ENCODE measurements at regions not wholly inside any gene's neighbourhood (a gene's known extent, or its start where the extent isn't known, plus 50 kb on each side); places are given as distances from the start of the nearest gene placed in this dataset.

DNA sequence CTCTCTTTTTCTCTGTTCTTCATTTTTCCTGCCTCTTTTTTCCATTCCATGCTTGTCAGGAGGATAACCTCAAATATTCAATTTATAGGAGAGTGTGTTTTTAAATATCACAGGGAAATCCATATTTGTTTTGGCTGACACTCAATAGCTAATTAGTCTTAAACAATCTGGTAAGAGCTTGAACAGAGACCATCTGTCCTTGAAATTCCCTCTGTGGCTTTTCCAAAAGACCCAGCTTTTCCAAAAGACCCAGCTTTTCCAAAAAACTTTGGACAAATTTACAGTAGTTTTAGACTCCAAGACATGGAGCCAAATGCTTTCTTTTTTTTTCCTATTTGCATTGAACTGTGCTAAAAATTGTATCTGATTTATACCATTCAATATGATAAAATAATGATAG is 127.4 kb upstream of the FAM83B start:
- H3F3A ChIP-seq (replicated peaks; ENCODE audit: low read depth), result no peaks in the 10 kb centered on the region
- Mint-ChIP-seq H3K9me3 (no peaks in the 10 kb centered on the region), H3K27me3 (ENCODE audit: insufficient read depth, low read depth, poor library complexity) (no peaks in the 10 kb centered on the region), H3K27ac (no peak overlapping the region), H3K36me3 (ENCODE audit: low read depth) (no peaks in the 10 kb centered on the region), H3K4me3 (no peak overlapping the region), H3K4me1 (peaks cover 9% of the 10 kb centered on the region)
- DNase-seq (ENCODE audit: low spot score), result no peak
- H3K36me3 ChIP-seq (ENCODE audit: insufficient read depth), result no peaks in the 10 kb centered on the region
- H3K9me2 ChIP-seq (ENCODE audit: insufficient read depth), result no peaks in the 10 kb centered on the region; the same call in 1 of the 2 replicates
- no peak overlapping the region for H3K4me3 ChIP-seq
- no peaks in the 10 kb centered on the region for H4K20me1 ChIP-seq (replicated peaks; ENCODE audit: insufficient read depth)
- H3K27ac ChIP-seq (ENCODE audit: low read depth), result no peak overlapping the region
- no peak for TF ChIP-seq ZNF114 (CRISPR knock-in tag; IDR thresholded peaks at IDR 0.05)
- TF ChIP-seq, protein P1, sequence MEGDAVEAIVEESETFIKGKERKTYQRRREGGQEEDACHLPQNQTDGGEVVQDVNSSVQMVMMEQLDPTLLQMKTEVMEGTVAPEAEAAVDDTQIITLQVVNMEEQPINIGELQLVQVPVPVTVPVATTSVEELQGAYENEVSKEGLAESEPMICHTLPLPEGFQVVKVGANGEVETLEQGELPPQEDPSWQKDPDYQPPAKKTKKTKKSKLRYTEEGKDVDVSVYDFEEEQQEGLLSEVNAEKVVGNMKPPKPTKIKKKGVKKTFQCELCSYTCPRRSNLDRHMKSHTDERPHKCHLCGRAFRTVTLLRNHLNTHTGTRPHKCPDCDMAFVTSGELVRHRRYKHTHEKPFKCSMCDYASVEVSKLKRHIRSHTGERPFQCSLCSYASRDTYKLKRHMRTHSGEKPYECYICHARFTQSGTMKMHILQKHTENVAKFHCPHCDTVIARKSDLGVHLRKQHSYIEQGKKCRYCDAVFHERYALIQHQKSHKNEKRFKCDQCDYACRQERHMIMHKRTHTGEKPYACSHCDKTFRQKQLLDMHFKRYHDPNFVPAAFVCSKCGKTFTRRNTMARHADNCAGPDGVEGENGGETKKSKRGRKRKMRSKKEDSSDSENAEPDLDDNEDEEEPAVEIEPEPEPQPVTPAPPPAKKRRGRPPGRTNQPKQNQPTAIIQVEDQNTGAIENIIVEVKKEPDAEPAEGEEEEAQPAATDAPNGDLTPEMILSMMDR (conservative IDR thresholded peaks at IDR 0.05; ENCODE audit: low read depth in 2 of 2), result no peak
- TF ChIP-seq STAT1 (IDR thresholded peaks at IDR 0.05; ENCODE audit: unreplicated experiment), result no peak
- no peak for TF ChIP-seq JUNB (IDR thresholded peaks at IDR 0.05; ENCODE audit: unreplicated experiment)
- no peak for TF ChIP-seq EZH2phosphoT487 (IDR thresholded peaks at IDR 0.05; ENCODE audit: unreplicated experiment)
- no peak for TF ChIP-seq CREB1 (CRISPR knock-in tag; IDR thresholded peaks at IDR 0.05; ENCODE audit: low read depth)
- no peaks in the 10 kb centered on the region for H3K79me2 ChIP-seq (replicated peaks; ENCODE audit: insufficient read depth)
- H3K4me1 ChIP-seq (ENCODE audit: insufficient read depth), result 0 out of 2 replicates have a peak, but pooled peaks cover 9% of the 10 kb centered on the region
- H3K27me3 ChIP-seq (ENCODE audit: insufficient read depth), result no peaks in the 10 kb centered on the region
- no peak overlapping the region for H3K4me2 ChIP-seq
- H2AFZ ChIP-seq, result no peak overlapping the region
- ATAC-seq, result no peak

DNA sequence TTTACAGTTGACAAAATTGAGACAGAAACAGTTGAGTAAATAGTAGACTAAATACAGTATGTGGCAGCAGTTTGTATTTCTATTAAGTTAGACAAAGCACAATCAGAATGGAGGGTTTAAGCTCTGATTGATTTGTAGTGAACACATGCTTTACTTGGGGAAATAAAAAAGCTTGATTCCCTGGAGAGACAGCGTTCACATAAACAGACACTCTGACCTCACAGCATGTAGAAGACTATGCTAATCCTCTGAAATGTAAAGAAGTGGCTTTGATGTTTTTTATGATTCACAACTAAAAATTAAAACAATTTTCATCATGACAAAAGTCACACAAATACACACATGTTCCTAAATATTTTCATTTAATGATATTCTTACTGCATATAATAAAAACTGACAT is 126.9 kb upstream of the FAM83B start:
- H2AFZ ChIP-seq, result no peak overlapping the region
- no peaks in the 10 kb centered on the region for H3K36me3 ChIP-seq (ENCODE audit: insufficient read depth)
- Mint-ChIP-seq H3K4me1 (peaks cover 9% of the 10 kb centered on the region), H3K36me3 (ENCODE audit: low read depth) (no peaks in the 10 kb centered on the region), H3K9me3 (no peaks in the 10 kb centered on the region), H3K4me3 (no peak overlapping the region), H3K27me3 (ENCODE audit: insufficient read depth, low read depth, poor library complexity) (no peaks in the 10 kb centered on the region), H3K27ac (no peak overlapping the region)
- H3K4me1 ChIP-seq (ENCODE audit: insufficient read depth), result 0 out of 2 replicates have a peak, but pooled peaks cover 9% of the 10 kb centered on the region
- DNase-seq (ENCODE audit: low spot score) (no peak), ATAC-seq (no peak)
- no peaks in the 10 kb centered on the region for H3F3A ChIP-seq (replicated peaks; ENCODE audit: low read depth)
- H3K27ac ChIP-seq (ENCODE audit: low read depth), result no peak overlapping the region
- no peaks in the 10 kb centered on the region for H3K27me3 ChIP-seq (ENCODE audit: insufficient read depth)
- H4K20me1 ChIP-seq (replicated peaks; ENCODE audit: insufficient read depth), result no peaks in the 10 kb centered on the region
- H3K4me3 ChIP-seq, result no peak overlapping the region
- no peaks in the 10 kb centered on the region for H3K79me2 ChIP-seq (replicated peaks; ENCODE audit: insufficient read depth)
- no peak overlapping the region for H3K4me2 ChIP-seq
- no peaks in the 10 kb centered on the region; the same call in 1 of the 2 replicates for H3K9me2 ChIP-seq (ENCODE audit: insufficient read depth)
- TF ChIP-seq STAT1 (IDR thresholded peaks at IDR 0.05; ENCODE audit: unreplicated experiment) (no peak), EZH2phosphoT487 (IDR thresholded peaks at IDR 0.05; ENCODE audit: unreplicated experiment) (no peak), ZNF331 (CRISPR knock-in tag; IDR thresholded peaks at IDR 0.05; ENCODE audit: low read depth) (no peak), JUNB (IDR thresholded peaks at IDR 0.05; ENCODE audit: unreplicated experiment) (no peak), EZH2 (IDR thresholded peaks at IDR 0.05; ENCODE audit: low read depth, unreplicated experiment) (no peak), POLR2AphosphoS5 (IDR thresholded peaks at IDR 0.05; ENCODE audit: low read depth) (no peak), CREB1 (CRISPR knock-in tag; IDR thresholded peaks at IDR 0.05; ENCODE audit: low read depth) (no peak)
- TF ChIP-seq, protein P2, sequence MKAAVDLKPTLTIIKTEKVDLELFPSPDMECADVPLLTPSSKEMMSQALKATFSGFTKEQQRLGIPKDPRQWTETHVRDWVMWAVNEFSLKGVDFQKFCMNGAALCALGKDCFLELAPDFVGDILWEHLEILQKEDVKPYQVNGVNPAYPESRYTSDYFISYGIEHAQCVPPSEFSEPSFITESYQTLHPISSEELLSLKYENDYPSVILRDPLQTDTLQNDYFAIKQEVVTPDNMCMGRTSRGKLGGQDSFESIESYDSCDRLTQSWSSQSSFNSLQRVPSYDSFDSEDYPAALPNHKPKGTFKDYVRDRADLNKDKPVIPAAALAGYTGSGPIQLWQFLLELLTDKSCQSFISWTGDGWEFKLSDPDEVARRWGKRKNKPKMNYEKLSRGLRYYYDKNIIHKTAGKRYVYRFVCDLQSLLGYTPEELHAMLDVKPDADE (IDR thresholded peaks at IDR 0.05), result no peak
- TF ChIP-seq, protein P3, sequence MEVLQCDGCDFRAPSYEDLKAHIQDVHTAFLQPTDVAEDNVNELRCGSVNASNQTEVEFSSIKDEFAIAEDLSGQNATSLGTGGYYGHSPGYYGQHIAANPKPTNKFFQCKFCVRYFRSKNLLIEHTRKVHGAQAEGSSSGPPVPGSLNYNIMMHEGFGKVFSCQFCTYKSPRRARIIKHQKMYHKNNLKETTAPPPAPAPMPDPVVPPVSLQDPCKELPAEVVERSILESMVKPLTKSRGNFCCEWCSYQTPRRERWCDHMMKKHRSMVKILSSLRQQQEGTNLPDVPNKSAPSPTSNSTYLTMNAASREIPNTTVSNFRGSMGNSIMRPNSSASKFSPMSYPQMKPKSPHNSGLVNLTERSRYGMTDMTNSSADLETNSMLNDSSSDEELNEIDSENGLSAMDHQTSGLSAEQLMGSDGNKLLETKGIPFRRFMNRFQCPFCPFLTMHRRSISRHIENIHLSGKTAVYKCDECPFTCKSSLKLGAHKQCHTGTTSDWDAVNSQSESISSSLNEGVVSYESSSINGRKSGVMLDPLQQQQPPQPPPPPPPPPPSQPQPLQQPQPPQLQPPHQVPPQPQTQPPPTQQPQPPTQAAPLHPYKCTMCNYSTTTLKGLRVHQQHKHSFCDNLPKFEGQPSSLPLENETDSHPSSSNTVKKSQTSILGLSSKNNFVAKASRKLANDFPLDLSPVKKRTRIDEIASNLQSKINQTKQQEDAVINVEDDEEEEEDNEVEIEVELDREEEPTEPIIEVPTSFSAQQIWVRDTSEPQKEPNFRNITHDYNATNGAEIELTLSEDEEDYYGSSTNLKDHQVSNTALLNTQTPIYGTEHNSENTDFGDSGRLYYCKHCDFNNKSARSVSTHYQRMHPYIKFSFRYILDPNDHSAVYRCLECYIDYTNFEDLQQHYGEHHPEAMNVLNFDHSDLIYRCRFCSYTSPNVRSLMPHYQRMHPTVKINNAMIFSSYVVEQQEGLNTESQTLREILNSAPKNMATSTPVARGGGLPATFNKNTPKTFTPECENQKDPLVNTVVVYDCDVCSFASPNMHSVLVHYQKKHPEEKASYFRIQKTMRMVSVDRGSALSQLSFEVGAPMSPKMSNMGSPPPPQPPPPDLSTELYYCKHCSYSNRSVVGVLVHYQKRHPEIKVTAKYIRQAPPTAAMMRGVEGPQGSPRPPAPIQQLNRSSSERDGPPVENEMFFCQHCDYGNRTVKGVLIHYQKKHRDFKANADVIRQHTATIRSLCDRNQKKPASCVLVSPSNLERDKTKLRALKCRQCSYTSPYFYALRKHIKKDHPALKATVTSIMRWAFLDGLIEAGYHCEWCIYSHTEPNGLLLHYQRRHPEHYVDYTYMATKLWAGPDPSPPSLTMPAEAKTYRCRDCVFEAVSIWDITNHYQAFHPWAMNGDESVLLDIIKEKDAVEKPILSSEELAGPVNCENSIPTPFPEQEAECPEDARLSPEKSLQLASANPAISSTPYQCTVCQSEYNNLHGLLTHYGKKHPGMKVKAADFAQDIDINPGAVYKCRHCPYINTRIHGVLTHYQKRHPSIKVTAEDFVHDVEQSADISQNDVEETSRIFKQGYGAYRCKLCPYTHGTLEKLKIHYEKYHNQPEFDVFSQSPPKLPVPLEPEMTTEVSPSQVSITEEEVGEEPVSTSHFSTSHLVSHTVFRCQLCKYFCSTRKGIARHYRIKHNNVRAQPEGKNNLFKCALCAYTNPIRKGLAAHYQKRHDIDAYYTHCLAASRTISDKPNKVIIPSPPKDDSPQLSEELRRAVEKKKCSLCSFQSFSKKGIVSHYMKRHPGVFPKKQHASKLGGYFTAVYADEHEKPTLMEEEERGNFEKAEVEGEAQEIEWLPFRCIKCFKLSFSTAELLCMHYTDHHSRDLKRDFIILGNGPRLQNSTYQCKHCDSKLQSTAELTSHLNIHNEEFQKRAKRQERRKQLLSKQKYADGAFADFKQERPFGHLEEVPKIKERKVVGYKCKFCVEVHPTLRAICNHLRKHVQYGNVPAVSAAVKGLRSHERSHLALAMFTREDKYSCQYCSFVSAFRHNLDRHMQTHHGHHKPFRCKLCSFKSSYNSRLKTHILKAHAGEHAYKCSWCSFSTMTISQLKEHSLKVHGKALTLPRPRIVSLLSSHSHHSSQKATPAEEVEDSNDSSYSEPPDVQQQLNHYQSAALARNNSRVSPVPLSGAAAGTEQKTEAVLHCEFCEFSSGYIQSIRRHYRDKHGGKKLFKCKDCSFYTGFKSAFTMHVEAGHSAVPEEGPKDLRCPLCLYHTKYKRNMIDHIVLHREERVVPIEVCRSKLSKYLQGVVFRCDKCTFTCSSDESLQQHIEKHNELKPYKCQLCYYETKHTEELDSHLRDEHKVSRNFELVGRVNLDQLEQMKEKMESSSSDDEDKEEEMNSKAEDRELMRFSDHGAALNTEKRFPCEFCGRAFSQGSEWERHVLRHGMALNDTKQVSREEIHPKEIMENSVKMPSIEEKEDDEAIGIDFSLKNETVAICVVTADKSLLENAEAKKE (CRISPR knock-in tag; IDR thresholded peaks at IDR 0.05), result no peak
